ENCODE measurements at regions not wholly inside any gene's neighbourhood (a gene's known extent, or its start where the extent isn't known, plus 50 kb on each side); places are given as distances from the start of the nearest gene placed in this dataset.

- Histone ChIP-seq H3K27me3 (ENCODE audit: control insufficient read depth in 2 of 2, insufficient read depth in 2 of 2, low read length in 2 of 2) (no peaks in the 10 kb centered on the region), H3K36me3 (ENCODE audit: control insufficient read depth, insufficient read depth, low read length) (no peaks in the 10 kb centered on the region), H3K4me3 (no peak overlapping the region), H3K9me3 (replicated peaks; ENCODE audit: control insufficient read depth, insufficient read depth, low read depth, low read length) (no peaks in the 10 kb centered on the region), H4K20me1 (replicated peaks; ENCODE audit: control insufficient read depth, insufficient read depth, low read length) (no peaks in the 10 kb centered on the region), H3K4me1 (replicated peaks in 1 of 2; ENCODE audit: control insufficient read depth in 2 of 2, insufficient read depth in 2 of 2, low read length in 2 of 2) (no peaks in the 10 kb centered on the region), H2AFZ (ENCODE audit: low read depth, low read length) (no peak overlapping the region), H3K4me2 (ENCODE audit: insufficient read depth, low read length) (no peak overlapping the region), H3K27ac (ENCODE audit: extremely low read depth, low read depth, low read length) (no peak overlapping the region), H3K79me2 (ENCODE audit: control insufficient read depth, insufficient read depth, low read length) (no peaks in the 10 kb centered on the region), H3K9ac (ENCODE audit: insufficient read depth in 1 of 2, low read depth in 2 of 2, low read length in 2 of 2) (no peak overlapping the region), H3K9me1 (ENCODE audit: control insufficient read depth, insufficient read depth, low read length) (no peaks in the 10 kb centered on the region)
- ChIA-PET CTCF (ENCODE audit: low intra/inter-chr PET ratio) (no interaction called here), POLR2A (no interaction called here)
- intact Hi-C loops (cut with micrococcal nuclease) (no loop called here), in situ Hi-C loops (cut with MboI) (no loop called here)
- ATAC-seq = no peak
- BruUV-seq (replicated peaks) = no TSS peak
- no peak for FAIRE-seq
- DNase-seq (ENCODE audit: extremely low read depth in 1 of 4, low spot score in 3 of 4) = no peak
- no peak for TF ChIP-seq CCNT2 (IDR thresholded peaks at IDR 0.05; ENCODE audit: borderline replicate concordance, extremely low read depth, insufficient read length, low read depth, low read length)
- no peak for TF ChIP-seq NR4A1 (CRISPR knock-in tag; IDR thresholded peaks at IDR 0.05)
- TF ChIP-seq NR4A1 (tag; IDR thresholded peaks at IDR 0.05) = no peak
- TF ChIP-seq XRCC3 (IDR thresholded peaks at IDR 0.05) = no peak
- TF ChIP-seq CBX5 (IDR thresholded peaks at IDR 0.05; ENCODE audit: borderline replicate concordance, low read depth) = no peak
- no peak for TF ChIP-seq ZBTB17 (CRISPR knock-in tag; IDR thresholded peaks at IDR 0.05)
- TF ChIP-seq SRSF3 (IDR thresholded peaks at IDR 0.05; ENCODE audit: insufficient read depth, low read length) = no peak
- no peak for TF ChIP-seq ZBTB40 (IDR thresholded peaks at IDR 0.05)
- TF ChIP-seq ZBTB40 (CRISPR knock-in tag; IDR thresholded peaks at IDR 0.05) = no peak
- no peak for TF ChIP-seq RHOXF2B (CRISPR knock-in tag; conservative IDR thresholded peaks at IDR 0.05)
- TF ChIP-seq TCFL5 (CRISPR knock-in tag; conservative IDR thresholded peaks at IDR 0.05) = no peak
- no peak for TF ChIP-seq HNRNPL (IDR thresholded peaks at IDR 0.05; ENCODE audit: low read depth, low read length)
- TF ChIP-seq FOXO4 (CRISPR knock-in tag; IDR thresholded peaks at IDR 0.05) = no peak
- no peak for TF ChIP-seq DPF2 (IDR thresholded peaks at IDR 0.05)
These were observed 518.9 kb downstream of the PRDM9 start for GRCh38 chr5:24026288-24026687.
